ENCODE measurements at regions not wholly inside any gene's neighbourhood (a gene's known extent, or its start where the extent isn't known, plus 50 kb on each side); places are given as distances from the start of the nearest gene placed in this dataset.

GRCh38 chr18:59063912-59064311, 75.8 kb upstream of the SEC11C start:
- TF ChIP-seq EZH2 (IDR thresholded peaks at IDR 0.05; ENCODE audit: low read length, unreplicated experiment) (no peak), CTCF (conservative IDR thresholded peaks at IDR 0.05; ENCODE audit: low read depth, low read length) (no peak), EZH2phosphoT487 (IDR thresholded peaks at IDR 0.05; ENCODE audit: borderline replicate concordance, low read length) (no peak)

Measured in PC-3 (cell line).